Smooth muscle cell (in vitro differentiated cells): ENCODE measurements at regions not wholly inside any gene's neighbourhood (a gene's known extent, or its start where the extent isn't known, plus 50 kb on each side); places are given as distances from the start of the nearest gene placed in this dataset.

ENCODE experiments used
- DNase-seq: peaks from one replicate; lab custom pipeline; 2025; ENCODE audit not compliant: unreplicated experiment; lab: John Stamatoyannopoulos, UW
- H2AFZ ChIP-seq: fragments of 200-600 bp; sonication (generic); 2 replicates; pipeline ENCODE4 v1.6.0; 2016; ENCODE audit warnings: antibody characterized with exemption, low read depth, mild to moderate bottlenecking
- H3F3A ChIP-seq: fragments of 200-600 bp; sonication (generic); 2 replicates; pipeline ENCODE4 v1.6.0; 2017; ENCODE audit warnings: antibody characterized with exemption, low read depth
- H3K27ac ChIP-seq: fragments of 200-600 bp; sonication (generic); 2 replicates; pipeline ENCODE4 v1.5.1; 2016; ENCODE audit warnings: low read depth, mild to moderate bottlenecking
- H3K27me3 ChIP-seq: fragments of 200-600 bp; sonication (generic); 2 replicates; pipeline ENCODE4 v1.6.1; 2016; ENCODE audit warnings: low read depth, mild to moderate bottlenecking
- H3K36me3 ChIP-seq: fragments of 200-600 bp; sonication (generic); 2 replicates; pipeline ENCODE4 v1.5.1; 2016; ENCODE audit warnings: low read depth
- H3K4me1 ChIP-seq: fragments of 200-600 bp; sonication (generic); 2 replicates; pipeline ENCODE4 v1.5.1; 2016; ENCODE audit warnings: low read depth
- H3K4me2 ChIP-seq: fragments of 200-600 bp; sonication (generic); 2 replicates; pipeline ENCODE4 v1.6.0; 2016; ENCODE audit warnings: mild to moderate bottlenecking
- H3K4me3 ChIP-seq: fragments of 200-600 bp; sonication (generic); 2 replicates; pipeline ENCODE4 v1.5.1; 2016; ENCODE audit warnings: mild to moderate bottlenecking
- H3K79me2 ChIP-seq: fragments of 200-600 bp; sonication (generic); 2 replicates; pipeline ENCODE4 v1.6.0; 2016; ENCODE audit warnings: low read depth, mild to moderate bottlenecking
- H3K9ac ChIP-seq: fragments of 200-600 bp; sonication (generic); 2 replicates; pipeline ENCODE4 v1.6.0; 2016; ENCODE audit warnings: low read depth
- H3K9me3 ChIP-seq: fragments of 200-600 bp; sonication (generic); replicated peaks from 2 replicates; pipeline ENCODE4 v1.5.1; 2016; ENCODE audit warnings: low read depth
- H4K20me1 ChIP-seq: fragments of 200-600 bp; sonication (generic); 2 replicates; pipeline ENCODE4 v1.6.0; 2016; ENCODE audit warnings: low read depth
- WGBS: methylation state at CpG from one replicate; pipeline ENCODE4 v1.1.7; 2016; ENCODE audit warnings: low lambda C conversion rate; 5-methylcytosine and 5-hydroxymethylcytosine counted together
- TF ChIP-seq, protein P1 (sequence below): fragments of 200-600 bp; sonication (generic); IDR thresholded peaks from 2 replicates; pipeline ENCODE4 v1.5.1; 2017; ENCODE audit warnings: borderline replicate concordance, mild to moderate bottlenecking, antibody characterized with exemption; ENCODE audit not compliant: insufficient read depth, poor library complexity, severe bottlenecking

DNA sequence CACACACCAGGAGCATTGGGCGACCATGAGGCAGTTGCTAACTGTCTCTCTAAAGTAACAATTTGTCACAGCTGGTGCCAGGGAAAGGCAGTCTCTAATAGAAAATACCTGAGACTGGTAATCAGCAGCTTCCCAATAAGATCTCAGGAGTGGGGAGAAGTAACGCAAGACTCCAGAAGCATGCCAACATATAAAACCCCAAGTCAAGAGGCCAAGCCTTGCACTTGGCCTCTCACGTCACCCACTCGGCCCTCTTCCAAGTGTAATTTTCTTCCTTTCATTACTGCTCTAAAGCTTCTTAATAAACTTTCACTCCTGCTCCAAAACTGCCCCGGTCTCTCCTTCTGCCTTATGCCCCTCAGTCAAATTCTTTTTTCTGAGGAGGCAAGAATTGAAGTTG, 455.6 kb upstream of the ACVR2A start:
- WGBS = 92% methylated on average over 5 of the region's 5 CpGs
- Histone ChIP-seq H3K9ac (no peak overlapping the region), H3K36me3 (no peaks in the 10 kb centered on the region), H3K27me3 (no peaks in the 10 kb centered on the region), H3K4me1 (no peaks in the 10 kb centered on the region), H3K9me3 (no peaks in the 10 kb centered on the region), H3K27ac (no peak overlapping the region), H2AFZ (no peak overlapping the region), H3K4me3 (no peak overlapping the region), H3K4me2 (no peak overlapping the region), H3F3A (no peaks in the 10 kb centered on the region), H3K79me2 (no peaks in the 10 kb centered on the region), H4K20me1 (no peaks in the 10 kb centered on the region)
- DNase-seq = no peak
- TF ChIP-seq, protein P1, sequence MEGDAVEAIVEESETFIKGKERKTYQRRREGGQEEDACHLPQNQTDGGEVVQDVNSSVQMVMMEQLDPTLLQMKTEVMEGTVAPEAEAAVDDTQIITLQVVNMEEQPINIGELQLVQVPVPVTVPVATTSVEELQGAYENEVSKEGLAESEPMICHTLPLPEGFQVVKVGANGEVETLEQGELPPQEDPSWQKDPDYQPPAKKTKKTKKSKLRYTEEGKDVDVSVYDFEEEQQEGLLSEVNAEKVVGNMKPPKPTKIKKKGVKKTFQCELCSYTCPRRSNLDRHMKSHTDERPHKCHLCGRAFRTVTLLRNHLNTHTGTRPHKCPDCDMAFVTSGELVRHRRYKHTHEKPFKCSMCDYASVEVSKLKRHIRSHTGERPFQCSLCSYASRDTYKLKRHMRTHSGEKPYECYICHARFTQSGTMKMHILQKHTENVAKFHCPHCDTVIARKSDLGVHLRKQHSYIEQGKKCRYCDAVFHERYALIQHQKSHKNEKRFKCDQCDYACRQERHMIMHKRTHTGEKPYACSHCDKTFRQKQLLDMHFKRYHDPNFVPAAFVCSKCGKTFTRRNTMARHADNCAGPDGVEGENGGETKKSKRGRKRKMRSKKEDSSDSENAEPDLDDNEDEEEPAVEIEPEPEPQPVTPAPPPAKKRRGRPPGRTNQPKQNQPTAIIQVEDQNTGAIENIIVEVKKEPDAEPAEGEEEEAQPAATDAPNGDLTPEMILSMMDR = no peak

DNA sequence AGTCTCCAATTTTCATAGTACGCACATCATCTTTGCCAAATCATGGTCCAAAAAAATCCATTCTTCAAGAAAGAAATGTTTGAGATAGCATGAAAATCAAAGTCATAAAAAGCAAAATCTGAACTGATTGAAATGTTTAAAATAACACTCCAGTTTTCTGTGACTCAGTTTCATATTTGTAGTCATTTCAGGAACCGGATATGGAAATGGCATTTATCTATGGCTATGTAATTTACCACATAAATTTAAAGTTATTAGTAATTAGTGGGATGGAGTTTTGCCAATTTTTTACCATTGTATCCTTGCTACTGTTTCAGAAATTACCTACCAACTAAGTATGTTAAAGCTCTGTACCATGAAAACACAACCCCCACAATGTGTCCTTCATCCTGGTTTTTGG, 456.6 kb upstream of the ACVR2A start:
- no peak overlapping the region for H3K27ac ChIP-seq
- H3K79me2 ChIP-seq = no peaks in the 10 kb centered on the region
- no peak overlapping the region for H3K4me3 ChIP-seq
- TF ChIP-seq, protein P1 = no peak
- no peaks in the 10 kb centered on the region for H4K20me1 ChIP-seq
- no peaks in the 10 kb centered on the region for H3K9me3 ChIP-seq
- DNase-seq = no peak
- no peaks in the 10 kb centered on the region for H3F3A ChIP-seq
- WGBS = 90% methylated on average over 2 of the region's 2 CpGs
- H2AFZ ChIP-seq = no peak overlapping the region
- H3K4me1 ChIP-seq = no peaks in the 10 kb centered on the region
- no peaks in the 10 kb centered on the region for H3K36me3 ChIP-seq
- no peak overlapping the region for H3K9ac ChIP-seq
- H3K4me2 ChIP-seq = no peak overlapping the region
- H3K27me3 ChIP-seq = no peaks in the 10 kb centered on the region

DNA sequence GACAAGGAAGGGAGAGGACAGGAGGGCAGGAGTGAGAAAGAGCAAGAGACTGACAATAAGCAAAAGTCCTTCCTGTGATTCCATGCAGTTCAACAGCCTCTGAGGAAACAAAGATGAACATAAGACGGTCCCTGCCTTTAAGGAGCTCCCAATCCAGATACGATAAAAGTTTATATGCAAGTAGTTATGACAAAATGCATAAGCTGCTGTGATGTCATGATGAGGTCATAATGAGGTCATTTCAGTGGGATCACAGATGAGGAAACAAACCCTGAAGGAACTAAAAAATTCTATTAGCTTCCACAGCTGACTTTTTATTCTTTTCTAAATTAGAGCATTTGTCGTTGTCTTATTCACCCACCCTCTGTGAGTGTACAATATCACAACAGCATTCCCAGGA, 458.5 kb upstream of the ACVR2A start:
- H3K9ac ChIP-seq = no peak overlapping the region
- no peaks in the 10 kb centered on the region for H3K27me3 ChIP-seq
- no peak overlapping the region for H3K27ac ChIP-seq
- H3K4me3 ChIP-seq = no peak overlapping the region
- H3K4me2 ChIP-seq = no peak overlapping the region
- H4K20me1 ChIP-seq = no peaks in the 10 kb centered on the region
- no peaks in the 10 kb centered on the region for H3F3A ChIP-seq
- no peaks in the 10 kb centered on the region for H3K79me2 ChIP-seq
- H3K9me3 ChIP-seq = no peaks in the 10 kb centered on the region
- TF ChIP-seq, protein P1 = no peak
- no peak overlapping the region for H2AFZ ChIP-seq
- H3K36me3 ChIP-seq = no peaks in the 10 kb centered on the region
- 82% methylated on average over 3 of the region's 3 CpGs for WGBS
- no peak for DNase-seq
- H3K4me1 ChIP-seq = no peaks in the 10 kb centered on the region

DNA sequence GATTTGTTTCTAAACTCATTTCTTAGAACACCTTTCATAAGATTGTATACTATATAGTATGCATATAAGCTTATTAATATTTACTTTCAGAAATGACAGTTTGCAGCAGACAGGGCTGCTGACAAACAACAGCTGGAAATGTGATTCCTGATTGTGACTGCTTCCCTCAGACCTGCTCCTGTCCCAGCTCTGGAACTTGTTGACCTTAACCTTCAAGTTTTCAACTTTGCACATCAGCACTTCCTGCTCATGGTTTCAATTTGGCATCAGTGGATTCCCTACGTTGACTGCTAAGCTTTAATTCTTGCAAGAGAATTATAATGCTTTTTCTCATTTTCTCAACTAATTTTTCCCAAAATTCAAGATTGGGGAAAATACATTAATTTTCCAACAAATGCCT, 459.2 kb upstream of the ACVR2A start:
- Histone ChIP-seq H3F3A (no peaks in the 10 kb centered on the region), H3K36me3 (no peaks in the 10 kb centered on the region), H3K9me3 (no peaks in the 10 kb centered on the region), H3K4me1 (no peaks in the 10 kb centered on the region), H3K9ac (no peak overlapping the region), H3K4me2 (no peak overlapping the region), H3K4me3 (no peak overlapping the region), H3K27me3 (no peaks in the 10 kb centered on the region), H3K79me2 (no peaks in the 10 kb centered on the region), H2AFZ (no peak overlapping the region), H3K27ac (no peak overlapping the region), H4K20me1 (no peaks in the 10 kb centered on the region)
- 80% methylated on average over 1 of the region's 1 CpG for WGBS
- DNase-seq = no peak
- TF ChIP-seq, protein P1 = no peak
